ENCODE measurements at regions not wholly inside any gene's neighbourhood (a gene's known extent, or its start where the extent isn't known, plus 50 kb on each side); places are given as distances from the start of the nearest gene placed in this dataset.

DNA sequence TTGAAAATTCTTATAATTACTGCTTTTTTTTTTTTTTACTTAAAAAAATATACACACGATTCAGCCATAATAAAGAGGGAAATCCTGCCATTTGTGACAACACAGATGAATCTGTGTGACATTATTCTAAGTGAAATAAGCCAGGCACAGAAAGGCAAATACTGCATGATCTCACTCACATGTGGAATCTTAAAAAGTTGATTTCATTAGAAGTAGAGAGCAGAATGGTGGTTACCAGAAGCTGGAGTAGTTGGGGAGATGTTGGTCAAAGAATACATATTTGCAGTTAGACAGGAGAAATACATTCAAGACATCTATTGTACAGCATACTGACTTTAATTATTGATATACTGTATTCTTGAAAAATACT is 116.2 kb downstream of the KLF12 start:
- Histone ChIP-seq H3K4me2 (ENCODE audit: low read length) (no peak overlapping the region), H3K36me3 (ENCODE audit: low read depth, low read length) (no peaks in the 10 kb centered on the region)
- no peak for ATAC-seq

DNA sequence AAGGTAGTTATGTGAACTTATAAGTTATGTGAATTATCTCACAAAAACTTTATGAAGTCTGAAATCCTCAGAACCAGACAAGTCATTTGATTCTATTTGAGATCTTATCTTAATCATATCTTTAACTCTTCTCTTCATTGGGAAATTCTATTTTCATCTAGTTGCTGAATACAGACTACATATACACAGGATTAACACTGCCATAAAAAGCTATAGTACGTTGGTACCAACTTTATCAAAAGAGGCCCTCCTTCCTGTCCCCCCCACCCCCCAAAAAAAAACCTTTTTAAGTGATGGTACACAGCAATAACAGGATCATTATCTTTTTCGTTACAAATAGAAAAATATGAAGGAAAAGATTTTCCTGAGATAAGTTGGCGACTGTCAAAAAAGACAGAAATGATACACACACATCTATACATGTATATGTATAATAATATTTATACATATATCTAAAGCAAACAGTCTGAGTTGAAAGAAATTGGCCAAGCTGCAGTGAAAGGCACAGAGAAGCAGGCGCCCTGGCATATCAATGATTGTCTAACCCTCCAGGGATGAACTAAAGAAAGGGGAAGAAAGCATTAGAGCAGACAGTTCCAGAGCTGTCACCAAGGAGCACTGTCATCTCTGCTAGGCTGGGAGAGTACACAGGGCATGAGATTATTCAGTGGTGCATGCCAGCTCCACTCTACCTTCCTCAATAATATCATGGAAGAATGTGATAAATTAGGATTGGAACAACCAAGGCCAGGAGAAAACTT is 116.7 kb downstream of the KLF12 start:
- ATAC-seq (no peak), DNase-seq (no peak)
- TF ChIP-seq, protein P1, sequence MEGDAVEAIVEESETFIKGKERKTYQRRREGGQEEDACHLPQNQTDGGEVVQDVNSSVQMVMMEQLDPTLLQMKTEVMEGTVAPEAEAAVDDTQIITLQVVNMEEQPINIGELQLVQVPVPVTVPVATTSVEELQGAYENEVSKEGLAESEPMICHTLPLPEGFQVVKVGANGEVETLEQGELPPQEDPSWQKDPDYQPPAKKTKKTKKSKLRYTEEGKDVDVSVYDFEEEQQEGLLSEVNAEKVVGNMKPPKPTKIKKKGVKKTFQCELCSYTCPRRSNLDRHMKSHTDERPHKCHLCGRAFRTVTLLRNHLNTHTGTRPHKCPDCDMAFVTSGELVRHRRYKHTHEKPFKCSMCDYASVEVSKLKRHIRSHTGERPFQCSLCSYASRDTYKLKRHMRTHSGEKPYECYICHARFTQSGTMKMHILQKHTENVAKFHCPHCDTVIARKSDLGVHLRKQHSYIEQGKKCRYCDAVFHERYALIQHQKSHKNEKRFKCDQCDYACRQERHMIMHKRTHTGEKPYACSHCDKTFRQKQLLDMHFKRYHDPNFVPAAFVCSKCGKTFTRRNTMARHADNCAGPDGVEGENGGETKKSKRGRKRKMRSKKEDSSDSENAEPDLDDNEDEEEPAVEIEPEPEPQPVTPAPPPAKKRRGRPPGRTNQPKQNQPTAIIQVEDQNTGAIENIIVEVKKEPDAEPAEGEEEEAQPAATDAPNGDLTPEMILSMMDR (conservative IDR thresholded peaks at IDR 0.05; ENCODE audit: low read depth, low read length): no peak
- TF ChIP-seq EZH2phosphoT487 (IDR thresholded peaks at IDR 0.05; ENCODE audit: borderline replicate concordance, low read length): no peak
- no peak for TF ChIP-seq EZH2 (IDR thresholded peaks at IDR 0.05; ENCODE audit: low read length, unreplicated experiment)
- no TSS peak for BruUV-seq (replicated peaks)
- Histone ChIP-seq H2AFZ (ENCODE audit: low read length) (no peak overlapping the region), H3K9me2 (replicated peaks; ENCODE audit: low read length) (no peaks in the 10 kb centered on the region), H3K27me3 (ENCODE audit: low read length) (no peaks in the 10 kb centered on the region), H3K9me3 (ENCODE audit: low read length) (no peaks in the 10 kb centered on the region), H3K27ac (ENCODE audit: low read length) (no peak overlapping the region), H3K36me3 (ENCODE audit: low read depth, low read length) (no peaks in the 10 kb centered on the region), H3K79me2 (ENCODE audit: low read length) (no peaks in the 10 kb centered on the region), H3K4me2 (ENCODE audit: low read length) (no peak overlapping the region), H3K4me1 (ENCODE audit: insufficient read depth, low read length) (no peaks in the 10 kb centered on the region), H4K20me1 (ENCODE audit: low read length) (no peaks in the 10 kb centered on the region), H3K4me3 (ENCODE audit: low read length) (no peak overlapping the region), H3K9ac (ENCODE audit: low read length) (no peak overlapping the region), H3F3A (ENCODE audit: low read length, unreplicated experiment) (no peaks in the 10 kb centered on the region)
- intact Hi-C loops (cut with micrococcal nuclease): no loop called here
- ChIA-PET CTCF (no interaction called here), POLR2A (ENCODE audit: unreplicated experiment) (no interaction called here)

More for the DNA sequence above, 116.2 kb downstream of the KLF12 start:
- Histone ChIP-seq H3K9me3 (ENCODE audit: low read length) (no peaks in the 10 kb centered on the region), H3K79me2 (ENCODE audit: low read length) (no peaks in the 10 kb centered on the region), H3K27me3 (ENCODE audit: low read length) (no peaks in the 10 kb centered on the region), H3K27ac (ENCODE audit: low read length) (no peak overlapping the region), H3K4me1 (ENCODE audit: insufficient read depth, low read length) (no peaks in the 10 kb centered on the region), H3K9me2 (replicated peaks; ENCODE audit: low read length) (no peaks in the 10 kb centered on the region), H3F3A (ENCODE audit: low read length, unreplicated experiment) (no peaks in the 10 kb centered on the region), H3K9ac (ENCODE audit: low read length) (no peak overlapping the region), H4K20me1 (ENCODE audit: low read length) (no peaks in the 10 kb centered on the region), H2AFZ (ENCODE audit: low read length) (no peak overlapping the region), H3K4me3 (ENCODE audit: low read length) (no peak overlapping the region)
- ChIA-PET POLR2A (ENCODE audit: unreplicated experiment) (interaction anchor here (0.6 kb wide), 1 partner anchor 9 kb away, joined by 3 read pairs; no protein-coding TSS in a partner anchor), CTCF (no interaction called here)
- TF ChIP-seq, protein P1 (conservative IDR thresholded peaks at IDR 0.05; ENCODE audit: low read depth, low read length): no peak
- TF ChIP-seq EZH2 (IDR thresholded peaks at IDR 0.05; ENCODE audit: low read length, unreplicated experiment): no peak
- no peak for TF ChIP-seq EZH2phosphoT487 (IDR thresholded peaks at IDR 0.05; ENCODE audit: borderline replicate concordance, low read length)
- intact Hi-C loops (cut with micrococcal nuclease): no loop called here
- no peak for DNase-seq
- BruUV-seq (replicated peaks): no TSS peak

DNA sequence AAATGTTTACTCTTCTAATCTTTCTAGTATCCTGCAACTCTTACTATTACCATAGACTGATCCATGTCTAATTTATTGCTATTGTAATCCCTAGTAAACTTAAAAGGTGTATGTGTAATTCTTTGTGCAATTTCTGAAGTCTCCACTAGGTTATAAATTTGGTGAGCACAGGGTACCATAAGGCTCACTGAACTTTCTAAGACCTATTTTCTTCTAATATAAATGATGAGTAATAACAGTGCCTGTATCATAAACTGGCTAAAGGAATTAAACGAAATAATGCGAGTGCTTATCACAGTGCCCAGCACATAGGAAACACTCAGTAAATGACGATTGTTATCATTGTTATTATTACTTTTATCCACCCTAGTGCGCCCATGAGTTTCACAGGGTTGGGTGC is 119.1 kb downstream of the KLF12 start:
- intact Hi-C loops (cut with micrococcal nuclease): no loop called here
- no TSS peak for BruUV-seq (replicated peaks)
- no peak overlapping the region for H3K9ac ChIP-seq (ENCODE audit: low read length)
- no peaks in the 10 kb centered on the region for H3K9me3 ChIP-seq (ENCODE audit: low read length)
- CTCF ChIA-PET: no interaction called here
- no peaks in the 10 kb centered on the region for H3K4me1 ChIP-seq (ENCODE audit: insufficient read depth, low read length)
- H3K27ac ChIP-seq (ENCODE audit: low read length): no peak overlapping the region
- no peaks in the 10 kb centered on the region for H3K79me2 ChIP-seq (ENCODE audit: low read length)
- H2AFZ ChIP-seq (ENCODE audit: low read length): no peak overlapping the region
- no peak overlapping the region for H3K4me2 ChIP-seq (ENCODE audit: low read length)
- peak; percentile 76 for ATAC-seq
- no peaks in the 10 kb centered on the region for H3F3A ChIP-seq (ENCODE audit: low read length, unreplicated experiment)
- TF ChIP-seq, protein P1 (conservative IDR thresholded peaks at IDR 0.05; ENCODE audit: low read depth, low read length): peak; percentile 50; the same call in 1 of the 2 replicates
- no peak for TF ChIP-seq EZH2phosphoT487 (IDR thresholded peaks at IDR 0.05; ENCODE audit: borderline replicate concordance, low read length)
- no peaks in the 10 kb centered on the region for H4K20me1 ChIP-seq (ENCODE audit: low read length)
- DNase-seq: peak; percentile 59
- no peaks in the 10 kb centered on the region for H3K9me2 ChIP-seq (replicated peaks; ENCODE audit: low read length)
- no peaks in the 10 kb centered on the region for H3K27me3 ChIP-seq (ENCODE audit: low read length)
- H3K36me3 ChIP-seq (ENCODE audit: low read depth, low read length): no peaks in the 10 kb centered on the region
- no peak overlapping the region for H3K4me3 ChIP-seq (ENCODE audit: low read length)
- POLR2A ChIA-PET (ENCODE audit: unreplicated experiment): no interaction called here

Measured in PC-3 (cell line).